Right lobe of liver (tissue), 4 donors: ENCODE measurements at regions not wholly inside any gene's neighbourhood (a gene's known extent, or its start where the extent isn't known, plus 50 kb on each side); places are given as distances from the start of the nearest gene placed in this dataset.

Experiments
- POLR2A ChIP-seq: fragments of 450-650 bp; IDR thresholded peaks from one replicate; pipeline ENCODE4 v1.6.1; 2017; ENCODE audit warnings: antibody characterized with exemption, mild to moderate bottlenecking
- TF ChIP-seq, protein P1 (sequence below), 4 donors: fragments of 200-600 bp in 3 of 4; fragments of 450-650 bp in 1 of 4; IDR thresholded peaks; one replicate each; pipeline versions ENCODE4 v1.5.1 to v1.8.0; 2016 to 2022; ENCODE audit warnings: antibody characterized with exemption in 4 of 4, mild to moderate bottlenecking in 2 of 4
- donor health status: DM: no; HTN: no; CAD: no.
- donor health status: DM: no; HTN: no; CAD: no.
- donor health status: DM: no; HTN: yes; CAD: no.

DNA sequence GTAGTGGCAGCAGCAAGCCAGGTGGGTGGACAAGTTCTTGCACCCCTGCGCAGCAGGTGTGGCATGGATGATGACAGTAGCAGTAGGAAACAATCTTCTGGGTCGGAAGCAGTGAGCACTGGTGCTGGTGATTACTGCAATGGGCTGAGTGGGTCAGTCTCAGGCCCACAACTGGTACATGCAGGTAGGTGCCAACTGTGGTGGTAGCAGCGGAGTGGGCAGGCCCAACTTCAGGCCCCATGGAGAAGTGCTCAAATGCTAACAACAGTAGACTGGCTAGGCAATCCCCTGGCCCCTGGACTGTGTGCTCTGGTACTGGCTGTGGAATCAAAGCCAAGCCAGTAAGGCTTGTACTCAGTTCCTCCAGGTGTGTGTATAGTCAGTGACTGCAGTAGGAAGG, 413.7 kb downstream of the PDGFC start:
- TF ChIP-seq, protein P1, sequence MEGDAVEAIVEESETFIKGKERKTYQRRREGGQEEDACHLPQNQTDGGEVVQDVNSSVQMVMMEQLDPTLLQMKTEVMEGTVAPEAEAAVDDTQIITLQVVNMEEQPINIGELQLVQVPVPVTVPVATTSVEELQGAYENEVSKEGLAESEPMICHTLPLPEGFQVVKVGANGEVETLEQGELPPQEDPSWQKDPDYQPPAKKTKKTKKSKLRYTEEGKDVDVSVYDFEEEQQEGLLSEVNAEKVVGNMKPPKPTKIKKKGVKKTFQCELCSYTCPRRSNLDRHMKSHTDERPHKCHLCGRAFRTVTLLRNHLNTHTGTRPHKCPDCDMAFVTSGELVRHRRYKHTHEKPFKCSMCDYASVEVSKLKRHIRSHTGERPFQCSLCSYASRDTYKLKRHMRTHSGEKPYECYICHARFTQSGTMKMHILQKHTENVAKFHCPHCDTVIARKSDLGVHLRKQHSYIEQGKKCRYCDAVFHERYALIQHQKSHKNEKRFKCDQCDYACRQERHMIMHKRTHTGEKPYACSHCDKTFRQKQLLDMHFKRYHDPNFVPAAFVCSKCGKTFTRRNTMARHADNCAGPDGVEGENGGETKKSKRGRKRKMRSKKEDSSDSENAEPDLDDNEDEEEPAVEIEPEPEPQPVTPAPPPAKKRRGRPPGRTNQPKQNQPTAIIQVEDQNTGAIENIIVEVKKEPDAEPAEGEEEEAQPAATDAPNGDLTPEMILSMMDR (IDR thresholded peaks at IDR 0.05): no peak
- no peak for TF ChIP-seq POLR2A
